ENCODE measurements at regions not wholly inside any gene's neighbourhood (a gene's known extent, or its start where the extent isn't known, plus 50 kb on each side); places are given as distances from the start of the nearest gene placed in this dataset.

DNA sequence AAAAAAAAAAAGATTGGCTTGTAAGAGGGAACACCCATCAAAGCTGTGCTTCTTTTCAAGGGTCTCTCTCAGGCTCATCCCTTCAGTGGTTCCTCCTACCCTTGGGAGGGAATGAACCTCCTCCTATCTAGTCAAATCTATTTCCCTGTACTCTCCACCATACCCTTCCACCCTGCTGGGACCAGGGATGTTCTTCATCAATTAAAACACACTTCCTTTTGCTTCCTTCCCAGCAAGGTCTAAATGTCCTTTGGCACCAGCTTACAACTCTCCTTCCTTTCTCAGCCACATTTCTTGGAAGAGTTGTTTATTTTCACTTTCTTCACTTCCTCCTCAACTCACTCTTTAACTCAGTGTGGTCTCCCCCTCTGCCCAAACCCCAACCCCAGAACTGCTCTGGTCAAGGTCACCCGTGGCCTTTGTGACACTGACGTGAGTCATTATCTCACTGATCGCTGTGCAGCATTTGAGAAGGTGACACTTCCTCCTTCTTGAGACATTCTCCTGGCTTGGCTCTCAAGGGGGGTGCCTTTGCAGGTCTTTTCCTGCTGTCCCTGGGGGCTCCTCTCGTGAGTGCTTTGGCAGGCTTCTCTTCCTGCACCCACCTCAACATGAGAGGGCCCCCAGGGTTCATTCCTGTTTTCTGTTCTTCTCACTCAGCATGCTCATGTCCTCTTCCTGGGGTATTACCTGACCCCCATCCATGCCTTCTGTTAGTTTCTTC is 210.5 kb upstream of the TLE3 start:
- TF ChIP-seq ZNF274 (IDR thresholded peaks at IDR 0.05; ENCODE audit: low read depth, low read length): no peak
- TF ChIP-seq YY1 (IDR thresholded peaks at IDR 0.05; ENCODE audit: insufficient read depth, insufficient read length): no peak

Measured in NT2/D1 (cell line).